OCI-LY3 (cell line): ENCODE measurements at regions not wholly inside any gene's neighbourhood (a gene's known extent, or its start where the extent isn't known, plus 50 kb on each side); places are given as distances from the start of the nearest gene placed in this dataset.

Experiments
- CTCF ChIP-seq: fragments of 200-600, 300-600 bp; sonication (generic); IDR thresholded peaks from 2 replicates; pipeline ENCODE4 v1.5.1; 2014; ENCODE audit warnings: antibody characterized with exemption, low read length, low read depth
- EZH2phosphoT487 ChIP-seq: fragments of 200-600 bp; shearing (Covaris generic); IDR thresholded peaks from 2 replicates; pipeline ENCODE4 v1.6.1; 2018; ENCODE audit warnings: antibody characterized with exemption, mixed run types, low read depth

- TF ChIP-seq CTCF (no peak), EZH2phosphoT487 (no peak)
Observed at GRCh38 chr13:37475151-37475550, 123.4 kb downstream of the POSTN start.
